Loucy (cell line): ENCODE measurements at regions not wholly inside any gene's neighbourhood (a gene's known extent, or its start where the extent isn't known, plus 50 kb on each side); places are given as distances from the start of the nearest gene placed in this dataset.

Experiments
- H2AFZ ChIP-seq: fragments of 200-600 bp; sonication (generic); 2 replicates; pipeline ENCODE4 v1.6.0; 2016; ENCODE audit warnings: antibody characterized with exemption, mild to moderate bottlenecking, low read length, moderate library complexity
- H3F3A ChIP-seq: fragments of 200-600 bp; 2 replicates; pipeline ENCODE4 v1.6.0; 2016; ENCODE audit warnings: antibody characterized with exemption, low read depth, mild to moderate bottlenecking
- H3K27me3 ChIP-seq: fragments of 200-600 bp; sonication (generic); 2 replicates; pipeline ENCODE4 v1.6.1; 2014; ENCODE audit warnings: low read length, mild to moderate bottlenecking; ENCODE audit not compliant: insufficient read depth, poor library complexity, severe bottlenecking
- H3K36me3 ChIP-seq: fragments of 200-600 bp; sonication (generic); 2 replicates; pipeline ENCODE4 v1.6.1; 2016; ENCODE audit warnings: low read length; ENCODE audit not compliant: insufficient read depth
- H3K4me1 ChIP-seq: fragments of 200-600 bp; sonication (generic); 2 replicates; pipeline ENCODE4 v1.5.1; 2014; ENCODE audit warnings: low read length, mild to moderate bottlenecking; ENCODE audit not compliant: insufficient read depth, poor library complexity, severe bottlenecking
- H3K4me2 ChIP-seq: fragments of 200-600 bp; sonication (generic); 2 replicates; pipeline ENCODE4 v1.6.0; 2014; ENCODE audit warnings: antibody characterized with exemption, low read length, low read depth, mild to moderate bottlenecking; ENCODE audit not compliant: poor library complexity, severe bottlenecking
- H3K4me3 ChIP-seq: fragments of 200-600 bp; sonication (generic); 2 replicates; pipeline ENCODE4 v1.5.1; 2014; ENCODE audit warnings: low read length, mild to moderate bottlenecking, mixed read lengths; ENCODE audit not compliant: poor library complexity, severe bottlenecking
- H3K79me2 ChIP-seq: fragments of 200-600 bp; sonication (generic); 2 replicates; pipeline ENCODE4 v1.6.1; 2014; ENCODE audit warnings: low read length; ENCODE audit not compliant: insufficient read depth
- H3K9ac ChIP-seq: fragments of 200-600 bp; sonication (generic); 2 replicates; pipeline ENCODE4 v1.6.0; 2014; ENCODE audit warnings: mild to moderate bottlenecking, low read depth, low read length, moderate library complexity; ENCODE audit not compliant: poor library complexity, severe bottlenecking
- H3K9me2 ChIP-seq: fragments of 200-600 bp; sonication (generic); replicated peaks from 2 replicates; pipeline ENCODE4 v1.6.1; 2016; ENCODE audit warnings: low read depth, low read length, mixed read lengths
- H3K9me3 ChIP-seq: fragments of 200-600 bp; sonication (generic); 2 replicates; pipeline ENCODE4 v1.6.1; 2014; ENCODE audit warnings: mild to moderate bottlenecking, antibody characterized with exemption, low read length, low read depth; ENCODE audit not compliant: insufficient read depth
- H4K20me1 ChIP-seq: fragments of 200-600 bp; sonication (generic); 2 replicates; pipeline ENCODE4 v1.6.0; 2014; ENCODE audit warnings: antibody characterized with exemption, low read length, mild to moderate bottlenecking; ENCODE audit not compliant: insufficient read depth, poor library complexity, severe bottlenecking
- EZH2phosphoT487 ChIP-seq: fragments of 200-600 bp; IDR thresholded peaks from 2 replicates; pipeline ENCODE4 v1.6.1; 2018; ENCODE audit warnings: antibody characterized with exemption, mild to moderate bottlenecking, moderate library complexity, borderline replicate concordance
- TF ChIP-seq, protein P1 (sequence below): fragments of 200-600 bp; sonication (generic); conservative IDR thresholded peaks from 2 replicates; pipeline ENCODE4 v1.5.1; 2014; ENCODE audit warnings: mild to moderate bottlenecking, antibody characterized with exemption, low read length

DNA sequence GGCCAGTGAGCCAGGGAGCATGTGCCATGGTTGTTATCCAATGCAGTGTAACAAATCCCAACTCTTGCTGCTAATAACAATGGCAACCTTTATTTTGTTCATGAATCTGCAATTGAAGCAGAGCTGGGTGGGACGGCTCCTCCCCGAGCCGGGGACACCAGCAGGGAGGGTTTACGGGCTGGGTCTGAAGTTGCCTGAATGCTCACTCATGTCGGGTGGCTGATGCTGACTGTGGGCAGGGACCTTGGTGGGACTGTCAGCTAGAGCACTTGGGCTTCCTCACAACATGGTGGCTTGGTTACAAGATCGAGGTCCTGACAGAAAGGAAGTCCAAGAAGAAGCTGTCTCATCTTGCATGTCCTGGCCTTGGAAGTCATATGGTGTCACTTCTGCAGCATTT, 264.5 kb downstream of the NDUFA10 start:
- Histone ChIP-seq H2AFZ (no peak overlapping the region), H3K36me3 (no peaks in the 10 kb centered on the region), H3K9me2 (no peaks in the 10 kb centered on the region), H3F3A (no peaks in the 10 kb centered on the region), H3K4me2 (no peak overlapping the region), H3K9me3 (peaks cover 5% of the 10 kb centered on the region; the same call in 1 of the 2 replicates), H3K27me3 (no peaks in the 10 kb centered on the region), H3K79me2 (no peaks in the 10 kb centered on the region), H3K9ac (no peak overlapping the region), H4K20me1 (no peaks in the 10 kb centered on the region), H3K4me1 (no peaks in the 10 kb centered on the region), H3K4me3 (no peak overlapping the region)
- TF ChIP-seq EZH2phosphoT487: no peak
- TF ChIP-seq, protein P1, sequence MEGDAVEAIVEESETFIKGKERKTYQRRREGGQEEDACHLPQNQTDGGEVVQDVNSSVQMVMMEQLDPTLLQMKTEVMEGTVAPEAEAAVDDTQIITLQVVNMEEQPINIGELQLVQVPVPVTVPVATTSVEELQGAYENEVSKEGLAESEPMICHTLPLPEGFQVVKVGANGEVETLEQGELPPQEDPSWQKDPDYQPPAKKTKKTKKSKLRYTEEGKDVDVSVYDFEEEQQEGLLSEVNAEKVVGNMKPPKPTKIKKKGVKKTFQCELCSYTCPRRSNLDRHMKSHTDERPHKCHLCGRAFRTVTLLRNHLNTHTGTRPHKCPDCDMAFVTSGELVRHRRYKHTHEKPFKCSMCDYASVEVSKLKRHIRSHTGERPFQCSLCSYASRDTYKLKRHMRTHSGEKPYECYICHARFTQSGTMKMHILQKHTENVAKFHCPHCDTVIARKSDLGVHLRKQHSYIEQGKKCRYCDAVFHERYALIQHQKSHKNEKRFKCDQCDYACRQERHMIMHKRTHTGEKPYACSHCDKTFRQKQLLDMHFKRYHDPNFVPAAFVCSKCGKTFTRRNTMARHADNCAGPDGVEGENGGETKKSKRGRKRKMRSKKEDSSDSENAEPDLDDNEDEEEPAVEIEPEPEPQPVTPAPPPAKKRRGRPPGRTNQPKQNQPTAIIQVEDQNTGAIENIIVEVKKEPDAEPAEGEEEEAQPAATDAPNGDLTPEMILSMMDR: no peak

GRCh38 chr2:239758279-239758877, 266.8 kb downstream of the NDUFA10 start:
- no peak overlapping the region for H3K9ac ChIP-seq
- H2AFZ ChIP-seq: no peak overlapping the region
- H3F3A ChIP-seq: no peaks in the 10 kb centered on the region
- no peaks in the 10 kb centered on the region for H3K27me3 ChIP-seq
- H3K36me3 ChIP-seq: no peaks in the 10 kb centered on the region
- H3K4me1 ChIP-seq: no peaks in the 10 kb centered on the region
- H3K9me3 ChIP-seq: peaks cover 5% of the 10 kb centered on the region; the same call in 1 of the 2 replicates
- no peaks in the 10 kb centered on the region for H3K9me2 ChIP-seq
- H3K79me2 ChIP-seq: no peaks in the 10 kb centered on the region
- no peak overlapping the region for H3K4me2 ChIP-seq
- TF ChIP-seq, protein P1: no peak
- TF ChIP-seq EZH2phosphoT487: no peak
- H4K20me1 ChIP-seq: no peaks in the 10 kb centered on the region
- H3K4me3 ChIP-seq: no peak overlapping the region

DNA sequence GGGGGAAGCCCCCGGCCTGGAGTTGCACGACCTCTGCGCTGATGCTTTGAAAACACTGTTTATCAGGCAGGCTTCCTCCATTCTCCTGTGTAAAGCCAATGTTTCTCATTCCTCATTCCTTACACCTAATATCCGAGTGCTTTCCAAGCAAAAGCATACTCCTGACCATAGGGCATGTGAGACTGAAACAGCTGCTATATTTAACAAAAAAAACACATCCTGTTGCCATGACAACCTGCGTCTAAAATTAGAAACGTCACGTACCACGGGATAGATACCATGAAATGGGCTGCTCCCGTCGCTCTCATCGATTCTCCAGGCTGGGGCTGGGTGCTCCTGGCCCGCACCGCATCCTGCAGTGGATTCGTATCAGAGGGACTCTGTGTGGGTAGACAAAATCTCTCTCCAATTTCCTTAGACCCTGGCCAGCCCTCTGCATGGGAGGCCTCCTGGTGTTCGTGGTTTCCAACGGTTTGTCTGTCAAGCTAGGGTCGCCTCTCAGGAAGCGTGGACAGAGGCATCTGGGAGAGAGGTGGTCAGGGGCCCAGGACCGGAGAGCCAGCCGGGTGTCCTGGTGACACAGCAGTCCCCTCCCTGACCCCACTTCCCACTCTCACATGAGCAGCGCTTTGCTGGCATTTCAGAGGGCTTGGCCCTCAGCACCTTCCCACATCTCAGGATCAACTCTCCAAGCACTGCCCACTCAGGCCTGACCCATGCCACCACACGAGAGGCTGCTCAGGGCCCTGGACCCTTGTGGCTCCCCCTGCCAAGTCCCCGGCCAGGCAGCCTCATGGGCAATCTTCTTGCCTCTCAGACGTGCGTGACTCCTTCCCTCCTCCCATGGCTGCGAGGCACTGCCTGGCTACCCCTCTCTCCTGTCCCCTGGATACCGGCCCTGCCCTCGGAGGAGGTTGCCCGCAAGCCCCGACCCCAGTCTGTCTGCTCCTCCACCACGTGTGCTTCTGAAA, 268.1 kb downstream of the NDUFA10 start:
- TF ChIP-seq, protein P1: no peak
- no peak for TF ChIP-seq EZH2phosphoT487
- Histone ChIP-seq H3K9me2 (no peaks in the 10 kb centered on the region), H3K9me3 (no peaks in the 10 kb centered on the region; the same call in 1 of the 2 replicates), H3K4me1 (no peaks in the 10 kb centered on the region), H2AFZ (no peak overlapping the region), H3F3A (no peaks in the 10 kb centered on the region), H3K79me2 (no peaks in the 10 kb centered on the region), H3K4me3 (no peak overlapping the region), H4K20me1 (no peaks in the 10 kb centered on the region), H3K27me3 (no peaks in the 10 kb centered on the region), H3K36me3 (no peaks in the 10 kb centered on the region), H3K9ac (no peak overlapping the region), H3K4me2 (no peak overlapping the region)
